Prostate gland (tissue), 2 donors: ENCODE measurements at regions not wholly inside any gene's neighbourhood (a gene's known extent, or its start where the extent isn't known, plus 50 kb on each side); places are given as distances from the start of the nearest gene placed in this dataset.

ENCODE experiments used
- CTCF ChIP-seq, 4 experiments: fragments of 200-600 bp in 2 of 4; fragments of 450-650 bp in 2 of 4; sonication (generic) in 2 of 4; IDR thresholded peaks; 1 replicate in 3 of 4; 2 replicates in 1 of 4; pipeline ENCODE4 v1.5.1; 2016 to 2019; ENCODE audit warnings: antibody characterized with exemption in 4 of 4, mild to moderate bottlenecking in 2 of 4, moderate library complexity in 2 of 4
- POLR2A ChIP-seq: fragments of 450-650 bp; IDR thresholded peaks from one replicate; pipeline ENCODE4 v1.6.1; 2016; ENCODE audit warnings: antibody characterized with exemption, mild to moderate bottlenecking

- no peak for TF ChIP-seq CTCF (IDR thresholded peaks at IDR 0.05)
- TF ChIP-seq POLR2A: no peak
Observed at GRCh38 chr11:70882716-70883085, 369.7 kb downstream of the SHANK2 start.
